SK-N-SH treated with all-trans-retinoic acid at 6 μM for 48 hours (cell line): ENCODE measurements at regions not wholly inside any gene's neighbourhood (a gene's known extent, or its start where the extent isn't known, plus 50 kb on each side); places are given as distances from the start of the nearest gene placed in this dataset.

Source experiments
- ARNTL ChIP-seq: fragments of 450-650 bp; formaldehyde crosslinking; IDR thresholded peaks from 2 replicates; pipeline ENCODE4 v1.5.0; 2020; ENCODE audit warnings: low read depth, mild to moderate bottlenecking, moderate library complexity, borderline replicate concordance
- CSDC2 ChIP-seq: fragments of 250-450 bp; sonication (Bioruptor Pico); IDR thresholded peaks from 2 replicates; pipeline ENCODE4 v1.5.0; 2020; ENCODE audit warnings: mild to moderate bottlenecking, moderate library complexity
- GLIS3 ChIP-seq: fragments of 250-450 bp; sonication (Bioruptor Pico); IDR thresholded peaks from 2 replicates; pipeline ENCODE4 v1.5.0; 2020; ENCODE audit warnings: mild to moderate bottlenecking, moderate library complexity
- PPARA ChIP-seq: fragments of 250-450 bp; sonication (Bioruptor Pico); IDR thresholded peaks from 2 replicates; pipeline ENCODE4 v1.5.0; 2020; ENCODE audit warnings: mild to moderate bottlenecking, borderline replicate concordance
- TCF4 ChIP-seq: fragments of 250-450 bp; sonication (Bioruptor Pico); IDR thresholded peaks from 2 replicates; pipeline ENCODE4 v1.8.0; 2021; ENCODE audit warnings: mild to moderate bottlenecking, moderate library complexity, borderline replicate concordance
- TOX ChIP-seq: fragments of 250-450 bp; sonication (Bioruptor Pico); IDR thresholded peaks from 2 replicates; pipeline ENCODE4 v1.8.0; 2021; ENCODE audit warnings: mild to moderate bottlenecking, moderate library complexity, borderline replicate concordance
- ZFP30 ChIP-seq: fragments of 450-650 bp; formaldehyde crosslinking; IDR thresholded peaks from 2 replicates; pipeline ENCODE4 v1.5.0; 2022; ENCODE audit warnings: mild to moderate bottlenecking, moderate library complexity
- ZNF8 ChIP-seq: fragments of 450-650 bp; formaldehyde crosslinking; IDR thresholded peaks from 2 replicates; pipeline ENCODE4 v1.5.0; 2020; ENCODE audit warnings: mild to moderate bottlenecking, moderate library complexity
- TF ChIP-seq, protein P1 (sequence below): fragments of 250-450 bp; sonication (Bioruptor Pico); IDR thresholded peaks from 2 replicates; pipeline ENCODE4 v1.5.1; 2020; ENCODE audit warnings: low read depth, mild to moderate bottlenecking, moderate library complexity
- TF ChIP-seq, protein P2 (sequence below): fragments of 250-450 bp; sonication (Bioruptor Pico); IDR thresholded peaks from 2 replicates; pipeline ENCODE4 v1.5.1; 2021; ENCODE audit warnings: mild to moderate bottlenecking, moderate library complexity
- TF ChIP-seq, protein P3 (sequence below): fragments of 250-450 bp; sonication (Bioruptor Pico); IDR thresholded peaks from 2 replicates; pipeline ENCODE4 v1.5.0; 2020; ENCODE audit warnings: mild to moderate bottlenecking, moderate library complexity

DNA sequence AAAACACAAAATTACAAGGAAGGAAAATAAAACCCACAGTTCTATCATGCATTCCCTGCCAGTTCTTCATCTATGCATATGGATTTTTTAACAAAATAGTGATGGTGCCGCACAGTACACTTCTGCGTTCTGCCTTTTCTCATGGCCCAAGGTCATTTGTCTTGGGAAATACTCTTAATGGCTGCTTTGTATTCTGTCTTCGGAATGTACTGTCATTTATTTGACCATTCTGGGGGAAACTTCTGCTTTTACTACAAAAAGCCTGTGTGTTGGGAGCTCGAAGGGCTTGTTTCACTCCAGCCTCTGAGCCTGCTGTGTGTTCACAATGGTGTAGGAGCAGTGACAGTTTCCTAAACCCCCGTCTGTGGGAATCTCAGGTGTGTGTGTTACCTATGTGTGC, 82.8 kb upstream of the SEC14L1 start:
- TF ChIP-seq TOX (no peak), ARNTL (no peak), GLIS3 (CRISPR knock-in tag) (no peak), PPARA (CRISPR knock-in tag) (no peak), TCF4 (CRISPR knock-in tag) (no peak), CSDC2 (no peak), ZNF8 (no peak), ZFP30 (CRISPR knock-in tag) (no peak)
- TF ChIP-seq, protein P1, sequence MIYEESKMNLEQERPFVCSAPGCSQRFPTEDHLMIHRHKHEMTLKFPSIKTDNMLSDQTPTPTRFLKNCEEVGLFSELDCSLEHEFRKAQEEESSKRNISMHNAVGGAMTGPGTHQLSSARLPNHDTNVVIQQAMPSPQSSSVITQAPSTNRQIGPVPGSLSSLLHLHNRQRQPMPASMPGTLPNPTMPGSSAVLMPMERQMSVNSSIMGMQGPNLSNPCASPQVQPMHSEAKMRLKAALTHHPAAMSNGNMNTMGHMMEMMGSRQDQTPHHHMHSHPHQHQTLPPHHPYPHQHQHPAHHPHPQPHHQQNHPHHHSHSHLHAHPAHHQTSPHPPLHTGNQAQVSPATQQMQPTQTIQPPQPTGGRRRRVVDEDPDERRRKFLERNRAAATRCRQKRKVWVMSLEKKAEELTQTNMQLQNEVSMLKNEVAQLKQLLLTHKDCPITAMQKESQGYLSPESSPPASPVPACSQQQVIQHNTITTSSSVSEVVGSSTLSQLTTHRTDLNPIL (CRISPR knock-in tag), result no peak
- TF ChIP-seq, protein P2, sequence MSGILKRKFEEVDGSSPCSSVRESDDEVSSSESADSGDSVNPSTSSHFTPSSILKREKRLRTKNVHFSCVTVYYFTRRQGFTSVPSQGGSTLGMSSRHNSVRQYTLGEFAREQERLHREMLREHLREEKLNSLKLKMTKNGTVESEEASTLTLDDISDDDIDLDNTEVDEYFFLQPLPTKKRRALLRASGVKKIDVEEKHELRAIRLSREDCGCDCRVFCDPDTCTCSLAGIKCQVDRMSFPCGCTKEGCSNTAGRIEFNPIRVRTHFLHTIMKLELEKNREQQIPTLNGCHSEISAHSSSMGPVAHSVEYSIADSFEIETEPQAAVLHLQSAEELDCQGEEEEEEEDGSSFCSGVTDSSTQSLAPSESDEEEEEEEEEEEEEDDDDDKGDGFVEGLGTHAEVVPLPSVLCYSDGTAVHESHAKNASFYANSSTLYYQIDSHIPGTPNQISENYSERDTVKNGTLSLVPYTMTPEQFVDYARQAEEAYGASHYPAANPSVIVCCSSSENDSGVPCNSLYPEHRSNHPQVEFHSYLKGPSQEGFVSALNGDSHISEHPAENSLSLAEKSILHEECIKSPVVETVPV (CRISPR knock-in tag), result no peak
- TF ChIP-seq, protein P3, sequence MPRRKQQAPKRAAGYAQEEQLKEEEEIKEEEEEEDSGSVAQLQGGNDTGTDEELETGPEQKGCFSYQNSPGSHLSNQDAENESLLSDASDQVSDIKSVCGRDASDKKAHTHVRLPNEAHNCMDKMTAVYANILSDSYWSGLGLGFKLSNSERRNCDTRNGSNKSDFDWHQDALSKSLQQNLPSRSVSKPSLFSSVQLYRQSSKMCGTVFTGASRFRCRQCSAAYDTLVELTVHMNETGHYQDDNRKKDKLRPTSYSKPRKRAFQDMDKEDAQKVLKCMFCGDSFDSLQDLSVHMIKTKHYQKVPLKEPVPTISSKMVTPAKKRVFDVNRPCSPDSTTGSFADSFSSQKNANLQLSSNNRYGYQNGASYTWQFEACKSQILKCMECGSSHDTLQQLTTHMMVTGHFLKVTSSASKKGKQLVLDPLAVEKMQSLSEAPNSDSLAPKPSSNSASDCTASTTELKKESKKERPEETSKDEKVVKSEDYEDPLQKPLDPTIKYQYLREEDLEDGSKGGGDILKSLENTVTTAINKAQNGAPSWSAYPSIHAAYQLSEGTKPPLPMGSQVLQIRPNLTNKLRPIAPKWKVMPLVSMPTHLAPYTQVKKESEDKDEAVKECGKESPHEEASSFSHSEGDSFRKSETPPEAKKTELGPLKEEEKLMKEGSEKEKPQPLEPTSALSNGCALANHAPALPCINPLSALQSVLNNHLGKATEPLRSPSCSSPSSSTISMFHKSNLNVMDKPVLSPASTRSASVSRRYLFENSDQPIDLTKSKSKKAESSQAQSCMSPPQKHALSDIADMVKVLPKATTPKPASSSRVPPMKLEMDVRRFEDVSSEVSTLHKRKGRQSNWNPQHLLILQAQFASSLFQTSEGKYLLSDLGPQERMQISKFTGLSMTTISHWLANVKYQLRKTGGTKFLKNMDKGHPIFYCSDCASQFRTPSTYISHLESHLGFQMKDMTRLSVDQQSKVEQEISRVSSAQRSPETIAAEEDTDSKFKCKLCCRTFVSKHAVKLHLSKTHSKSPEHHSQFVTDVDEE (CRISPR knock-in tag), result no peak
